Neutrophil (primary cell): ENCODE measurements at regions not wholly inside any gene's neighbourhood (a gene's known extent, or its start where the extent isn't known, plus 50 kb on each side); places are given as distances from the start of the nearest gene placed in this dataset.

ENCODE experiments used
- H3K27ac ChIP-seq: fragments of 200-600 bp; sonication (generic); 2 replicates; pipeline ENCODE4 v1.5.1; 2016; ENCODE audit warnings: mild to moderate bottlenecking, moderate library complexity
- H3K27me3 ChIP-seq: fragments of 200-600 bp; sonication (generic); 2 replicates; pipeline ENCODE4 v1.6.0; 2016; ENCODE audit warnings: mild to moderate bottlenecking
- H3K36me3 ChIP-seq: fragments of 200-600 bp; sonication (generic); 2 replicates; pipeline ENCODE4 v1.5.1; 2017
- H3K4me1 ChIP-seq, 2 experiments: fragments of 200-600 bp in 1 of 2; sonication (generic) in 1 of 2; 1 replicate in 1 of 2; 2 replicates in 1 of 2; pipeline versions ENCODE4 v1.5.1 to v1.6.1; 2013 to 2016; ENCODE audit warnings: low read depth in 1 of 2, low read length in 1 of 2, mild to moderate bottlenecking in 1 of 2, moderate library complexity in 1 of 2; ENCODE audit not compliant: control insufficient read depth in 1 of 2, insufficient read depth in 1 of 2
- H3K4me3 ChIP-seq, 2 experiments: fragments of 200-600 bp in 1 of 2; sonication (generic) in 1 of 2; 1 replicate in 1 of 2; 2 replicates in 1 of 2; pipeline ENCODE4 v1.5.1; 2013 to 2016; ENCODE audit warnings: low read depth in 1 of 2, low read length in 1 of 2, mild to moderate bottlenecking in 1 of 2, moderate library complexity in 1 of 2
- H3K9me3 ChIP-seq: fragments of 200-600 bp; sonication (generic); 2 replicates; pipeline ENCODE4 v1.5.1; 2016
- CTCF ChIP-seq: fragments of 200-600 bp; sonication (generic); IDR thresholded peaks from 2 replicates; pipeline ENCODE4 v1.5.1; 2016; ENCODE audit warnings: antibody characterized with exemption

DNA sequence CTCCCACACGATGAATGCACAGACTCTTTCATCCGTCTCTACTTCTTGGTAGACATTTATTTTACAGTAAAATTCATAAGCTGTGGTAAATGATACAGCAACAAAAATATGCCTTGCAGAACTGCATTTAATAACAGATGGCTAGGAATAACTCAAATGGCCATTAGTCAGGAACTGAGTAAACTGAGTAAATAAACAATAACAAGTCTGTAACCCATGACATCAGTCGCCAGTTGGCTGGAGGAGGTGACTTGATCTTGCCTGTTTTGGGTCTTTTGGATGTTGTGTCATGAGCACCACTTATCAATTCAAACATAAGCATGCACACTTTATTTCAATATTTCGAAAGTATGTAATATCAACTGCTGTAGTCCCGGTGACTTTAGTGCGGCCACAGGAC lies 632.6 kb upstream of the ARGLU1 start:
- H3K4me3 ChIP-seq = no peak overlapping the region
- no peaks in the 10 kb centered on the region for H3K4me1 ChIP-seq
- no peak for TF ChIP-seq CTCF
- H3K27ac ChIP-seq = no peak overlapping the region
- H3K27me3 ChIP-seq = no peaks in the 10 kb centered on the region
- H3K36me3 ChIP-seq = no peaks in the 10 kb centered on the region
- H3K9me3 ChIP-seq = no peaks in the 10 kb centered on the region

DNA sequence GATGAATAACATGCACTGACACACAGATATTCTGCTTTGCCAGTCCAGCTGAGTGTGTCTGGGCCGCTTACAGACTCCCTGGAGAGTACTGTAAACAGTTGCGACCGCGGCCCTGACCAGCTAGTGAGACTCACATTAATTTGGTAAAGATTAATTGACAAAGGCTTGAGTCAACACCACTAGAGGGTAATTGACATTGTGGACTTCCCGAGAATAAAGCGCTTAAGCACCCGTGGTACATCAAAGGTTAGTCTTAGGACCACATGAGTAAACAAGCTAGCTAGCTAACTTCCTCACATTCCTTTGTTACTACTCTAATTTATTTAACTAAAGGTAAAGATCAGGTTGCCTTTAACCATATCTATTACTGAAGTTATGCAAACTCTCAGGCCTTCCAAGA lies 624.4 kb upstream of the ARGLU1 start:
- no peak overlapping the region for H3K4me3 ChIP-seq
- no peaks in the 10 kb centered on the region for H3K27me3 ChIP-seq
- no peak for TF ChIP-seq CTCF
- H3K4me1 ChIP-seq = no peaks in the 10 kb centered on the region
- H3K27ac ChIP-seq = no peak overlapping the region
- H3K9me3 ChIP-seq = no peaks in the 10 kb centered on the region
- H3K36me3 ChIP-seq = no peaks in the 10 kb centered on the region

- H3K27me3 ChIP-seq = no peaks in the 10 kb centered on the region
- H3K36me3 ChIP-seq = no peaks in the 10 kb centered on the region
- H3K27ac ChIP-seq = no peak overlapping the region
- H3K4me3 ChIP-seq = no peak overlapping the region
- H3K4me1 ChIP-seq = no peaks in the 10 kb centered on the region
- no peaks in the 10 kb centered on the region for H3K9me3 ChIP-seq
- TF ChIP-seq CTCF = no peak
Measured at GRCh38 chr13:107190065-107190464, 622.1 kb upstream of the ARGLU1 start.

- Histone ChIP-seq H3K27ac (no peak overlapping the region), H3K4me3 (no peak overlapping the region), H3K27me3 (no peaks in the 10 kb centered on the region), H3K9me3 (no peaks in the 10 kb centered on the region), H3K4me1 (no peaks in the 10 kb centered on the region), H3K36me3 (no peaks in the 10 kb centered on the region)
- no peak for TF ChIP-seq CTCF
Measured at GRCh38 chr13:107185889-107186288, 618.0 kb upstream of the ARGLU1 start.

GRCh38 chr13:107170270-107170931 lies 602.5 kb upstream of the ARGLU1 start:
- TF ChIP-seq CTCF = no peak
- H3K4me1 ChIP-seq = no peaks in the 10 kb centered on the region
- no peaks in the 10 kb centered on the region for H3K36me3 ChIP-seq
- H3K9me3 ChIP-seq = no peaks in the 10 kb centered on the region
- no peak overlapping the region for H3K4me3 ChIP-seq
- no peak overlapping the region for H3K27ac ChIP-seq
- H3K27me3 ChIP-seq = no peaks in the 10 kb centered on the region
